ENCODE measurements at regions not wholly inside any gene's neighbourhood (a gene's known extent, or its start where the extent isn't known, plus 50 kb on each side); places are given as distances from the start of the nearest gene placed in this dataset.

- no peak for TF ChIP-seq CTCF (IDR thresholded peaks at IDR 0.05; ENCODE audit: control extremely low read depth in 1 of 3, insufficient read depth in 1 of 3, low read depth in 1 of 3, low read length in 3 of 3)
- TF ChIP-seq GTF2F1 (IDR thresholded peaks at IDR 0.05; ENCODE audit: borderline replicate concordance, low read depth, low read length), result no peak
- no peak for TF ChIP-seq SUZ12 (IDR thresholded peaks at IDR 0.05; ENCODE audit: low read length)
- TF ChIP-seq TAF1 (IDR thresholded peaks at IDR 0.05; ENCODE audit: low read depth, low read length), result no peak
- TF ChIP-seq HDAC6 (IDR thresholded peaks at IDR 0.05; ENCODE audit: low read depth, low read length), result no peak
- TF ChIP-seq POU5F1 (IDR thresholded peaks at IDR 0.05; ENCODE audit: low read depth, low read length), result no peak
- no peak for TF ChIP-seq YY1 (IDR thresholded peaks at IDR 0.05; ENCODE audit: low read depth, low read length)
- no peak for TF ChIP-seq POLR2A (IDR thresholded peaks at IDR 0.05; ENCODE audit: control extremely low read depth in 1 of 2, low read depth in 2 of 2, low read length in 2 of 2)
Measured at GRCh38 chr7:52269669-52270068, 765.8 kb upstream of the POM121L12 start.

Data from H1 (cell line).